Esophagus squamous epithelium (tissue), 4 donors: ENCODE measurements at regions not wholly inside any gene's neighbourhood (a gene's known extent, or its start where the extent isn't known, plus 50 kb on each side); places are given as distances from the start of the nearest gene placed in this dataset.

Experiments
- CTCF ChIP-seq, 6 experiments: fragments of 450-650 bp in 4 of 6; fragments of 200-600 bp in 2 of 6; sonication (generic) in 2 of 6; IDR thresholded peaks; one replicate each; pipeline ENCODE4 v1.5.1; 2016 to 2019; ENCODE audit warnings: antibody characterized with exemption in 6 of 6, mild to moderate bottlenecking in 4 of 6, moderate library complexity in 4 of 6
- POLR2A ChIP-seq, 4 donors: fragments of 450-650 bp; IDR thresholded peaks; one replicate each; pipeline ENCODE4 v1.6.1; 2017; ENCODE audit warnings: antibody characterized with exemption in 4 of 4, mild to moderate bottlenecking in 4 of 4, moderate library complexity in 3 of 4

GRCh38 chr5:170440771-170441392, 51.7 kb upstream of the KCNMB1 start:
- no peak for TF ChIP-seq POLR2A (IDR thresholded peaks at IDR 0.05)
- no peak for TF ChIP-seq CTCF (IDR thresholded peaks at IDR 0.05)
